B cell (primary cell): ENCODE measurements at regions not wholly inside any gene's neighbourhood (a gene's known extent, or its start where the extent isn't known, plus 50 kb on each side); places are given as distances from the start of the nearest gene placed in this dataset.

Experiments used
- EZH2 ChIP-seq: IDR thresholded peaks from 2 replicates; pipeline ENCODE4 v1.6.1; 2012; ENCODE audit warnings: borderline replicate concordance, low read depth, mild to moderate bottlenecking, moderate library complexity, low read length; ENCODE audit not compliant: insufficient read depth, poor library complexity, severe bottlenecking
- TF ChIP-seq, protein P1 (sequence below): fragments of 200-600 bp; IDR thresholded peaks from one replicate; pipeline ENCODE4 v1.8.0; 2022; ENCODE audit warnings: antibody characterized with exemption, mild to moderate bottlenecking

DNA sequence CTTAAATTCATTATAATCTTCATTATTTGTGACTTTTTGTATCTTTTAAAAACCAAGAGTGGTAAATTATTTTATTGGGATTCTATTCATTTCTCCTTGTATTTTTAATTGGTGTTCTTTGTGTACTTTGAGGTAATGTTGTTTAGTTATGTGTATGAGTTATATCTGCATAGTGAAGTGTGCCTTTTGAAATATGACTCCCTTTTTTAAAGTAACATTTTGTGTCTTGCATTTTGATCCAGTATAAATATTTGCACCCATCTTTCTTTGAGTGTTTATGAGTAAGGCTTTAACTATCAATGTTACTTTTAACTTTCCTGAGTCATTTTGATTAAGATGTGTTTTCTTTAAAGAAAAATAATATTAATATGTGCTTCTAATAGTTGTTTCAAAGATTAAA, 90.0 kb upstream of the MYOCD start:
- TF ChIP-seq, protein P1, sequence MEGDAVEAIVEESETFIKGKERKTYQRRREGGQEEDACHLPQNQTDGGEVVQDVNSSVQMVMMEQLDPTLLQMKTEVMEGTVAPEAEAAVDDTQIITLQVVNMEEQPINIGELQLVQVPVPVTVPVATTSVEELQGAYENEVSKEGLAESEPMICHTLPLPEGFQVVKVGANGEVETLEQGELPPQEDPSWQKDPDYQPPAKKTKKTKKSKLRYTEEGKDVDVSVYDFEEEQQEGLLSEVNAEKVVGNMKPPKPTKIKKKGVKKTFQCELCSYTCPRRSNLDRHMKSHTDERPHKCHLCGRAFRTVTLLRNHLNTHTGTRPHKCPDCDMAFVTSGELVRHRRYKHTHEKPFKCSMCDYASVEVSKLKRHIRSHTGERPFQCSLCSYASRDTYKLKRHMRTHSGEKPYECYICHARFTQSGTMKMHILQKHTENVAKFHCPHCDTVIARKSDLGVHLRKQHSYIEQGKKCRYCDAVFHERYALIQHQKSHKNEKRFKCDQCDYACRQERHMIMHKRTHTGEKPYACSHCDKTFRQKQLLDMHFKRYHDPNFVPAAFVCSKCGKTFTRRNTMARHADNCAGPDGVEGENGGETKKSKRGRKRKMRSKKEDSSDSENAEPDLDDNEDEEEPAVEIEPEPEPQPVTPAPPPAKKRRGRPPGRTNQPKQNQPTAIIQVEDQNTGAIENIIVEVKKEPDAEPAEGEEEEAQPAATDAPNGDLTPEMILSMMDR: no peak
- no peak for TF ChIP-seq EZH2
